ENCODE measurements at regions not wholly inside any gene's neighbourhood (a gene's known extent, or its start where the extent isn't known, plus 50 kb on each side); places are given as distances from the start of the nearest gene placed in this dataset.

DNA sequence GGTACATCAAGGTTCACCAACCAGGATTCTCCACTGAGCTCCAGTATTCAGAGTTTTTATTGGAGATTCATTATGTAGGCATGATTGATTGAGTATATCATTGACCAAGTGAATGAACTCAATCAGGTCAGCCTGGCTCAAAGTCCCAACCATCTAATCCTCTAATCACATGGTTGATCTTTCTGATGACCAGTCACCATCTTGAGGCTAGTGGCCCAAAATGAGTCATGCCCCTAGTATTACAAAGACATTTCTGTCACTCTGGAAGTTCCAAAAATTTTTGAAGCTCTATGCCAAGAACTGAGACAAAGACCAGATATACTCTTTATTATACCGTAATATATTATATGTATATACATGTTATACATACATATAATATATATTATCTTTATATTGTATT, 75.9 kb upstream of the ATF7IP start:
- DNase-seq (ENCODE audit: low spot score): no peak
- H4K20me1 ChIP-seq (ENCODE audit: insufficient read depth, low read length): no peaks in the 10 kb centered on the region
- peaks cover 4% of the 10 kb centered on the region; the same call in 1 of the 2 replicates for H3K79me2 ChIP-seq (ENCODE audit: insufficient read depth, low read depth, low read length)
- peaks cover 27% of the 10 kb centered on the region for H3K9me3 ChIP-seq (ENCODE audit: low read length)
- no peaks in the 10 kb centered on the region for H3K9me2 ChIP-seq (ENCODE audit: insufficient read depth, low read length)
- H3K4me2 ChIP-seq (ENCODE audit: low read length): no peak overlapping the region
- intact Hi-C loops (cut with micrococcal nuclease; ENCODE audit: unreplicated experiment): loop anchor here (10.0 kb wide), 1 partner anchor 665 kb away; no protein-coding TSS in a partner anchor
- POLR2A ChIA-PET: interaction anchor here (0.5 to 2.8 kb wide), 9 partner anchors 9 to 517 kb away, joined by 3 to 17 read pairs (median 4); partner anchors contain the start of gene ATF7IP
- TF ChIP-seq, protein P1, sequence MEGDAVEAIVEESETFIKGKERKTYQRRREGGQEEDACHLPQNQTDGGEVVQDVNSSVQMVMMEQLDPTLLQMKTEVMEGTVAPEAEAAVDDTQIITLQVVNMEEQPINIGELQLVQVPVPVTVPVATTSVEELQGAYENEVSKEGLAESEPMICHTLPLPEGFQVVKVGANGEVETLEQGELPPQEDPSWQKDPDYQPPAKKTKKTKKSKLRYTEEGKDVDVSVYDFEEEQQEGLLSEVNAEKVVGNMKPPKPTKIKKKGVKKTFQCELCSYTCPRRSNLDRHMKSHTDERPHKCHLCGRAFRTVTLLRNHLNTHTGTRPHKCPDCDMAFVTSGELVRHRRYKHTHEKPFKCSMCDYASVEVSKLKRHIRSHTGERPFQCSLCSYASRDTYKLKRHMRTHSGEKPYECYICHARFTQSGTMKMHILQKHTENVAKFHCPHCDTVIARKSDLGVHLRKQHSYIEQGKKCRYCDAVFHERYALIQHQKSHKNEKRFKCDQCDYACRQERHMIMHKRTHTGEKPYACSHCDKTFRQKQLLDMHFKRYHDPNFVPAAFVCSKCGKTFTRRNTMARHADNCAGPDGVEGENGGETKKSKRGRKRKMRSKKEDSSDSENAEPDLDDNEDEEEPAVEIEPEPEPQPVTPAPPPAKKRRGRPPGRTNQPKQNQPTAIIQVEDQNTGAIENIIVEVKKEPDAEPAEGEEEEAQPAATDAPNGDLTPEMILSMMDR (conservative IDR thresholded peaks at IDR 0.05; ENCODE audit: low read length): no peak
- no peak for TF ChIP-seq EZH2phosphoT487 (IDR thresholded peaks at IDR 0.05; ENCODE audit: borderline replicate concordance, low read depth, low read length)
- no peak overlapping the region for H2AFZ ChIP-seq (ENCODE audit: low read length)
- no TSS peak for BruUV-seq (replicated peaks)
- H3K4me3 ChIP-seq (ENCODE audit: low read depth, low read length, poor library complexity, severe bottlenecking): no peak overlapping the region
- peaks cover 19% of the 10 kb centered on the region for H3K4me1 ChIP-seq (ENCODE audit: insufficient read depth, low read length, poor library complexity, severe bottlenecking)
- CTCF ChIA-PET (ENCODE audit: unreplicated experiment): interaction anchor here (0.5 to 0.8 kb wide), 2 partner anchors 26 to 180 kb away, joined by 3 read pairs; no protein-coding TSS in a partner anchor
- no peak overlapping the region for H3K27ac ChIP-seq (ENCODE audit: low read depth, low read length, poor library complexity, severe bottlenecking)
- peaks cover 48% of the 10 kb centered on the region for H3K36me3 ChIP-seq (ENCODE audit: insufficient read depth, low read length)

DNA sequence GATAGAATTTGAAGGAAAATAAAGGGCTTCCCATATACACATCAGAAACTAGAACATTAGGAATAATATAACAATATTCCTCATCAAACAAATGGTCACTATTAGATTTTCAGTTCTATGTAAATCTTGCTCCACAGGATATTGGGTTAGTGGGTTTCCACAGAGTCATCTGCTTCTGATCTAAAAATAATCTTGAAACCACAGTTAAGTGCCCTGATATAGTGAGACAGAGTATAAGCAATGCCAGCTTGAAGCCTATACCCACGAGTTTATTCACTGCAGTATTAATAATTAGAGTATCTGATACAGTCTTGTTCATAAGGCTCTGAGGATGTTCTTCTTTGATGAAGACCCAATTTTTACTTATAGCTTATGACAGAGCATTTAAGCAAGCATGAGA, 74.5 kb upstream of the ATF7IP start:
- Histone ChIP-seq H3K27ac (ENCODE audit: low read depth, low read length, poor library complexity, severe bottlenecking) (peak overlapping the region; percentile 28), H3K79me2 (ENCODE audit: insufficient read depth, low read depth, low read length) (no peaks in the 10 kb centered on the region), H3K4me3 (ENCODE audit: low read depth, low read length, poor library complexity, severe bottlenecking) (peak overlapping the region; percentile 1), H3K36me3 (ENCODE audit: insufficient read depth, low read length) (peaks cover 40% of the 10 kb centered on the region), H3K9me2 (ENCODE audit: insufficient read depth, low read length) (no peaks in the 10 kb centered on the region), H3K9me3 (ENCODE audit: low read length) (peaks cover 27% of the 10 kb centered on the region), H4K20me1 (ENCODE audit: insufficient read depth, low read length) (no peaks in the 10 kb centered on the region), H3K4me2 (ENCODE audit: low read length) (peak overlapping the region; percentile 43), H3K4me1 (ENCODE audit: insufficient read depth, low read length, poor library complexity, severe bottlenecking) (peaks cover 15% of the 10 kb centered on the region), H2AFZ (ENCODE audit: low read length) (0 out of 2 replicates have a peak overlapping the region, but pooled peaks have one; percentile 48)
- DNase-seq (ENCODE audit: low spot score): peak; percentile 38
- BruUV-seq (replicated peaks): no TSS peak
- ChIA-PET POLR2A (interaction anchor here (0.6 to 2.8 kb wide), 7 partner anchors 9 to 82 kb away, joined by 3 to 17 read pairs (median 4); no protein-coding TSS in a partner anchor), CTCF (ENCODE audit: unreplicated experiment) (no interaction called here)
- intact Hi-C loops (cut with micrococcal nuclease; ENCODE audit: unreplicated experiment): no loop called here
- TF ChIP-seq EZH2phosphoT487 (IDR thresholded peaks at IDR 0.05; ENCODE audit: borderline replicate concordance, low read depth, low read length): no peak
- TF ChIP-seq, protein P1 (conservative IDR thresholded peaks at IDR 0.05; ENCODE audit: low read length): no peak

DNA sequence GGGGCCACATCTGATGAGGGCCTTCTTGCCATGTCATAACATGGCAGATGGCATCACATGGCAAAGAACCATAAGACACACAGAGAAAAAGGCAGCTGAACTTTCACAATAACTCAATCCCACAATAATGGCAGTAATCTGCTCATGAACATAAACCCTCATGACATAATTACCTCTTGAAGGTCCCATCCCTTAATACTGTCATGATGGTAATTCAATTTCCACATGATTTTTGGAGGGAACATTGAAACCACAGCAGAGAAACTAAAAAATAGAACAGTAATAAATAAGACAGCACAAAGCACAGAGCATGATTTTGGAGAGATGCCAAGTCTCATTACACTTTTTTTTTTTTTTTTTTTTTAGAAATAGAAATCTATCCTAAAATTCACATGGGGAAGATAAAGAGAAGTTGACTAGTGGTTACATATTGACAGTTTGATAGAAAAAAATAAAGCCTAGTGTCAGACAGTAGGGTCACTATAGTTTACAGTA, 61.8 kb upstream of the ATF7IP start:
- no peak overlapping the region for H3K4me2 ChIP-seq (ENCODE audit: low read length)
- H3K27ac ChIP-seq (ENCODE audit: low read depth, low read length, poor library complexity, severe bottlenecking): no peak overlapping the region
- H3K4me1 ChIP-seq (ENCODE audit: insufficient read depth, low read length, poor library complexity, severe bottlenecking): peaks cover 17% of the 10 kb centered on the region
- H4K20me1 ChIP-seq (ENCODE audit: insufficient read depth, low read length): no peaks in the 10 kb centered on the region
- peaks cover 6% of the 10 kb centered on the region; the same call in 1 of the 2 replicates for H3K9me3 ChIP-seq (ENCODE audit: low read length)
- no peaks in the 10 kb centered on the region for H3K9me2 ChIP-seq (ENCODE audit: insufficient read depth, low read length)
- DNase-seq (ENCODE audit: low spot score): no peak
- ChIA-PET CTCF (ENCODE audit: unreplicated experiment) (no interaction called here), POLR2A (interaction anchor here (0.7 kb wide), 1 partner anchor 264 kb away, joined by 3 read pairs; the partner anchor contains the start of gene PLBD1)
- peaks cover 10% of the 10 kb centered on the region; the same call in 1 of the 2 replicates for H3K36me3 ChIP-seq (ENCODE audit: insufficient read depth, low read length)
- no TSS peak for BruUV-seq (replicated peaks)
- no peak for TF ChIP-seq EZH2phosphoT487 (IDR thresholded peaks at IDR 0.05; ENCODE audit: borderline replicate concordance, low read depth, low read length)
- TF ChIP-seq, protein P1 (conservative IDR thresholded peaks at IDR 0.05; ENCODE audit: low read length): no peak
- intact Hi-C loops (cut with micrococcal nuclease; ENCODE audit: unreplicated experiment): no loop called here
- H3K79me2 ChIP-seq (ENCODE audit: insufficient read depth, low read depth, low read length): no peaks in the 10 kb centered on the region
- H2AFZ ChIP-seq (ENCODE audit: low read length): no peak overlapping the region
- H3K4me3 ChIP-seq (ENCODE audit: low read depth, low read length, poor library complexity, severe bottlenecking): no peak overlapping the region
